Skin of body (tissue), 1 donor: ENCODE measurements at regions not wholly inside any gene's neighbourhood (a gene's known extent, or its start where the extent isn't known, plus 50 kb on each side); places are given as distances from the start of the nearest gene placed in this dataset.

Experiments
- DNase-seq: peaks from one replicate; lab custom pipeline; 2025; lab: John Stamatoyannopoulos, UW

GRCh38 chr4:79087071-79087470 is 147.8 kb upstream of the PAQR3 start:
- no peak for DNase-seq

DNA sequence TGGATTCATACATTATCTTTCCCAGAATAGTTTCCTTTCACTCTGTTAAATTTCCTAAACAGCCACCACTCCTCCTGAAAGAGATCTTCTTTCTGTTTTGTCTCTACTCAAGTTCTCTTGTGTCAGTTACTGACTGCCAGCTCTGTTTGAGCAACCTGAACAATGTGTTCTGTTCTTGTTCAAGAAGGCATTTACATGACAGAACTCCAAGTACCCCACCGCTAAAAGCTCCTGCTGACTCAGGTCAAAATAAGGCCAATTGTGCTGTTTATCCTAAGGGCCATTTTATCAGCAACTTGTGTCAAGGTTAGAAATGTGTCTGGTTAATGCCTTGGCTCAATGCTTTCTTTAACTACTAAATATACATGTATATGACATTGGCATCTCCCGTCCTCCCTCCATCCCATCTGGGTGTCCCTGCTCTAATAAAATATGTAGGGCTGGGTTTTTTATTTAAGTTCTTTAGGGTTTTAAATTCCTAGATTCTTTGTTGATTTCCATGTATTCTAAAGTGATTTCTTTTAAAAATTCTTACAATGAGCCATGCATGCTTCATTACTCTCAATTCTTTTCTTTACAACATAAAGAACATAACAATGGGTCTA is 144.3 kb upstream of the PAQR3 start:
- no peak for DNase-seq

- no peak for DNase-seq
These were observed 143.8 kb upstream of the PAQR3 start for GRCh38 chr4:79082997-79083396.

- no peak for DNase-seq
These were observed 142.7 kb upstream of the PAQR3 start for GRCh38 chr4:79081973-79082372.

GRCh38 chr4:79078339-79078738 is 139.1 kb upstream of the PAQR3 start:
- DNase-seq, result no peak

DNA sequence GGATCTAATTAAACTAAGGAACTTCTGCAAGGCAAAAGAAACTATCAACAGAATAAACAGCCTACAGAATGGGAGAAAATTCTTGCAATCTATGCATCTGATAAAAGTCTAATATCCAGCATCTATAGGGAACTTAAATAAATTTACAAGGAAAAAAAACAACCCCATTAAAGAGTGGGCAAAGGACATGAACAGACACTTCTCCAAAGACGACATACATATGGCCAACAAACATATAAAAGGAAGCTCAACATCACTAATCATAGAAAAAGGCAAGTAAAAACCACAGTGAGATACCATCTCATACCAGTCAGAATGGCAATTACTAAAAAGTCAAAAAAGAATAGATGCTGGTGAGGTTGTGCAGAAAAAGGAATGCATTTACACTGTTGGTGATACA is 134.8 kb upstream of the PAQR3 start:
- DNase-seq, result no peak

- no peak for DNase-seq
These were observed 134.2 kb upstream of the PAQR3 start for GRCh38 chr4:79073471-79073870.

- DNase-seq, result no peak
These were observed 126.0 kb upstream of the PAQR3 start for GRCh38 chr4:79065262-79065661.

- no peak for DNase-seq
These were observed 125.6 kb upstream of the PAQR3 start for GRCh38 chr4:79064806-79065205.

- no peak for DNase-seq
These were observed 120.6 kb upstream of the PAQR3 start for GRCh38 chr4:79059631-79060399.

GRCh38 chr4:79057772-79058171 is 118.5 kb upstream of the PAQR3 start:
- no peak for DNase-seq

- DNase-seq, result no peak
These were observed 114.5 kb upstream of the PAQR3 start for GRCh38 chr4:79053754-79054153.

- no peak for DNase-seq
These were observed 111.3 kb upstream of the PAQR3 start for GRCh38 chr4:79050541-79050880.

GRCh38 chr4:79049840-79050540 is 110.8 kb upstream of the PAQR3 start:
- DNase-seq, result no peak

GRCh38 chr4:79048878-79049277 is 109.6 kb upstream of the PAQR3 start:
- DNase-seq, result no peak

- DNase-seq, result no peak
These were observed 108.1 kb upstream of the PAQR3 start for GRCh38 chr4:79047316-79047715.

GRCh38 chr4:79046016-79046592 is 106.9 kb upstream of the PAQR3 start:
- peak; percentile 5 for DNase-seq

GRCh38 chr4:79044141-79044659 is 105.0 kb upstream of the PAQR3 start:
- peak; percentile 15 for DNase-seq

GRCh38 chr4:79043138-79043537 is 103.9 kb upstream of the PAQR3 start:
- DNase-seq, result no peak

- peak; percentile 5 for DNase-seq
These were observed 102.9 kb upstream of the PAQR3 start for GRCh38 chr4:79042079-79042674.

DNA sequence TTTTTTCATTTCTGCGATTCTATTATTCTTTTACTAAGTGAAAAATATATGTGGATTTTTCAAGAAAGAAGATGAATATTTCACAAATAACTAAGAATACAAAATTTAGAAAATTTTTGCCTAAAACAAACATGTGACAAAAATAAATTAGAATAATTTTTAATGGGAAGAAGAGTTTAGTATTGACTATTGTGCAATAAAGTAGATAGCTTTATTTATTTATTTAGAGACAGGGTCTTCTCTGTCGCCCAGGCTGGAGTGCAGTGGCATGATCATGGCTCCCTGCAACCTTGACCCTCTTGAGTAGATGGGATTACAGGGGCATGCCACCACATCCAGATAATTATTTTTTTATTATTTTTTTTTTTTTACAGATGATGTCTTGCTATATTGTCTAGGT is 95.3 kb upstream of the PAQR3 start:
- DNase-seq, result no peak

DNA sequence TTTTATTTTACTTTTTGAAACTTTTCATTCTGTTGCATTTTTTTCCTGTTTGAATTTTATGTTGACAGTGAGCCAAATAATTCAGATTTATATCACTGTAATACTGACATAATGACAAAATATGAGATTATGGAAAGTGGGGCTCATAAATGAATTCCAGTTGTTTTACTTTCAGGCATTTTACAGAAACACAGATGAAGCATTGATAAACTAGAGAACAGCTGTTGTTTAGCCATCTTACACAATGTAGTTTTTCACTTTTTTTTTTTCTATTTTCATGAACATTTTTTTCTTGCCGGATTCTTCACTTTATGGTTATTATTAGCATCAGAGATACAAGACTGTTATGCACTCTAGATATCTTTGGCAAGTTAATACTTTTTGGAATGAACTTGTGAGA is 91.7 kb upstream of the PAQR3 start:
- DNase-seq, result peak; percentile 68
